GM12878 (cell line): ENCODE measurements at regions not wholly inside any gene's neighbourhood (a gene's known extent, or its start where the extent isn't known, plus 50 kb on each side); places are given as distances from the start of the nearest gene placed in this dataset.

Experiments used
- NR2C1 ChIP-seq: fragments of 450-650 bp; IDR thresholded peaks from 2 replicates; pipeline ENCODE4 v1.6.1; 2017; ENCODE audit warnings: antibody characterized with exemption, mild to moderate bottlenecking, moderate library complexity
- SPI1 ChIP-seq: IDR thresholded peaks from 2 replicates; pipeline ENCODE4 v1.6.1; 2011; ENCODE audit warnings: low read depth, mild to moderate bottlenecking, low read length, moderate library complexity, borderline replicate concordance; ENCODE audit not compliant: insufficient read depth
- TF ChIP-seq, protein P1 (sequence below): IDR thresholded peaks from 2 replicates; pipeline ENCODE4 v1.6.1; 2011; ENCODE audit warnings: borderline replicate concordance, low read depth, mild to moderate bottlenecking, moderate library complexity, mixed read lengths, low read length; ENCODE audit not compliant: insufficient read depth; ENCODE audit errors: extremely low read length
- TF ChIP-seq, protein P2 (sequence below): IDR thresholded peaks from 2 replicates; pipeline ENCODE4 v1.6.1; 2012; ENCODE audit warnings: low read depth, low read length, improper control_type of control experiment

- TF ChIP-seq, protein P1, sequence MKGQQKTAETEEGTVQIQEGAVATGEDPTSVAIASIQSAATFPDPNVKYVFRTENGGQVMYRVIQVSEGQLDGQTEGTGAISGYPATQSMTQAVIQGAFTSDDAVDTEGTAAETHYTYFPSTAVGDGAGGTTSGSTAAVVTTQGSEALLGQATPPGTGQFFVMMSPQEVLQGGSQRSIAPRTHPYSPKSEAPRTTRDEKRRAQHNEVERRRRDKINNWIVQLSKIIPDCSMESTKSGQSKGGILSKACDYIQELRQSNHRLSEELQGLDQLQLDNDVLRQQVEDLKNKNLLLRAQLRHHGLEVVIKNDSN = no peak
- TF ChIP-seq SPI1 (no peak), NR2C1 (no peak)
- TF ChIP-seq, protein P2, sequence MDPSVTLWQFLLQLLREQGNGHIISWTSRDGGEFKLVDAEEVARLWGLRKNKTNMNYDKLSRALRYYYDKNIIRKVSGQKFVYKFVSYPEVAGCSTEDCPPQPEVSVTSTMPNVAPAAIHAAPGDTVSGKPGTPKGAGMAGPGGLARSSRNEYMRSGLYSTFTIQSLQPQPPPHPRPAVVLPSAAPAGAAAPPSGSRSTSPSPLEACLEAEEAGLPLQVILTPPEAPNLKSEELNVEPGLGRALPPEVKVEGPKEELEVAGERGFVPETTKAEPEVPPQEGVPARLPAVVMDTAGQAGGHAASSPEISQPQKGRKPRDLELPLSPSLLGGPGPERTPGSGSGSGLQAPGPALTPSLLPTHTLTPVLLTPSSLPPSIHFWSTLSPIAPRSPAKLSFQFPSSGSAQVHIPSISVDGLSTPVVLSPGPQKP = no peak
Observed at GRCh38 chr4:120163895-120164294, 97.2 kb upstream of the MAD2L1 start.
